ENCODE measurements at regions not wholly inside any gene's neighbourhood (a gene's known extent, or its start where the extent isn't known, plus 50 kb on each side); places are given as distances from the start of the nearest gene placed in this dataset.

DNA sequence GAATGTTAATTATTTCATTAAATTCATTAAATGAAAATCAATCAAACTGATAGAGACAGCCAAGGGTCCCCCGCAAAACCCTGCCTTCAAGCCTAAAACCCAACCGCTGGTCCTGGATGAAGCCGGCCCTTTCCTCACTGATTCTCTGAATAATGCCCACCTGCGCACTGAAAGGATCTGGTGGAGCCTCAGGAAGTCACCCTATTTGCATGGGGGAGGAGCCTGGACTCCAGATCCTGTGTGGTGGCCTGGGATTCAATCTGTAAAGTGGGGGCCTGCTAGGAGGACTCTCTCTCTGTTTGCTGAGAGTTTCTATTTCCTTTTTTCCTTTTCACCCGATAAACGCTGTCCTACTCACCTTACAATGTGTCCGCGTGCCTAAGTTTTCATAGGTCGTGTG lies 97.9 kb upstream of the ADAMTS3 start:
- H3K9me3 ChIP-seq (ENCODE audit: control insufficient read depth in 4 of 4, low read length in 3 of 4), result no peaks in the 10 kb centered on the region
- DNase-seq (ENCODE audit: low spot score), result no peak
- no peaks in the 10 kb centered on the region for H3K27me3 ChIP-seq (ENCODE audit: control insufficient read depth in 4 of 4, insufficient read depth in 4 of 4, low read length in 3 of 4)
- no peak overlapping the region for H3K27ac ChIP-seq (ENCODE audit: low read depth in 1 of 2, low read length in 2 of 2)
- 72% methylated on average over 9 of the region's 9 CpGs for WGBS
- no peaks in the 10 kb centered on the region for H3K4me1 ChIP-seq (ENCODE audit: control insufficient read depth in 4 of 4, insufficient read depth in 4 of 4, low read length in 3 of 4)
- TF ChIP-seq HNF4A (conservative IDR thresholded peaks at IDR 0.05) (no peak), YY1 (IDR thresholded peaks at IDR 0.05) (no peak), EGR1 (IDR thresholded peaks at IDR 0.05; ENCODE audit: low read depth in 2 of 2) (no peak), GABPA (IDR thresholded peaks at IDR 0.05 in 1 of 2, conservative IDR thresholded peaks at IDR 0.05 in 1 of 2) (no peak), FOXA1 (IDR thresholded peaks at IDR 0.05) (no peak), FOXA2 (IDR thresholded peaks at IDR 0.05) (no peak), HNF4G (IDR thresholded peaks at IDR 0.05) (no peak), RXRA (IDR thresholded peaks at IDR 0.05) (no peak), SP1 (IDR thresholded peaks at IDR 0.05) (no peak), JUND (IDR thresholded peaks at IDR 0.05) (no peak), RAD21 (IDR thresholded peaks at IDR 0.05) (no peak)
- TF ChIP-seq, protein P1, sequence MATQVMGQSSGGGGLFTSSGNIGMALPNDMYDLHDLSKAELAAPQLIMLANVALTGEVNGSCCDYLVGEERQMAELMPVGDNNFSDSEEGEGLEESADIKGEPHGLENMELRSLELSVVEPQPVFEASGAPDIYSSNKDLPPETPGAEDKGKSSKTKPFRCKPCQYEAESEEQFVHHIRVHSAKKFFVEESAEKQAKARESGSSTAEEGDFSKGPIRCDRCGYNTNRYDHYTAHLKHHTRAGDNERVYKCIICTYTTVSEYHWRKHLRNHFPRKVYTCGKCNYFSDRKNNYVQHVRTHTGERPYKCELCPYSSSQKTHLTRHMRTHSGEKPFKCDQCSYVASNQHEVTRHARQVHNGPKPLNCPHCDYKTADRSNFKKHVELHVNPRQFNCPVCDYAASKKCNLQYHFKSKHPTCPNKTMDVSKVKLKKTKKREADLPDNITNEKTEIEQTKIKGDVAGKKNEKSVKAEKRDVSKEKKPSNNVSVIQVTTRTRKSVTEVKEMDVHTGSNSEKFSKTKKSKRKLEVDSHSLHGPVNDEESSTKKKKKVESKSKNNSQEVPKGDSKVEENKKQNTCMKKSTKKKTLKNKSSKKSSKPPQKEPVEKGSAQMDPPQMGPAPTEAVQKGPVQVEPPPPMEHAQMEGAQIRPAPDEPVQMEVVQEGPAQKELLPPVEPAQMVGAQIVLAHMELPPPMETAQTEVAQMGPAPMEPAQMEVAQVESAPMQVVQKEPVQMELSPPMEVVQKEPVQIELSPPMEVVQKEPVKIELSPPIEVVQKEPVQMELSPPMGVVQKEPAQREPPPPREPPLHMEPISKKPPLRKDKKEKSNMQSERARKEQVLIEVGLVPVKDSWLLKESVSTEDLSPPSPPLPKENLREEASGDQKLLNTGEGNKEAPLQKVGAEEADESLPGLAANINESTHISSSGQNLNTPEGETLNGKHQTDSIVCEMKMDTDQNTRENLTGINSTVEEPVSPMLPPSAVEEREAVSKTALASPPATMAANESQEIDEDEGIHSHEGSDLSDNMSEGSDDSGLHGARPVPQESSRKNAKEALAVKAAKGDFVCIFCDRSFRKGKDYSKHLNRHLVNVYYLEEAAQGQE (IDR thresholded peaks at IDR 0.05), result no peak
- TF ChIP-seq, protein P2, sequence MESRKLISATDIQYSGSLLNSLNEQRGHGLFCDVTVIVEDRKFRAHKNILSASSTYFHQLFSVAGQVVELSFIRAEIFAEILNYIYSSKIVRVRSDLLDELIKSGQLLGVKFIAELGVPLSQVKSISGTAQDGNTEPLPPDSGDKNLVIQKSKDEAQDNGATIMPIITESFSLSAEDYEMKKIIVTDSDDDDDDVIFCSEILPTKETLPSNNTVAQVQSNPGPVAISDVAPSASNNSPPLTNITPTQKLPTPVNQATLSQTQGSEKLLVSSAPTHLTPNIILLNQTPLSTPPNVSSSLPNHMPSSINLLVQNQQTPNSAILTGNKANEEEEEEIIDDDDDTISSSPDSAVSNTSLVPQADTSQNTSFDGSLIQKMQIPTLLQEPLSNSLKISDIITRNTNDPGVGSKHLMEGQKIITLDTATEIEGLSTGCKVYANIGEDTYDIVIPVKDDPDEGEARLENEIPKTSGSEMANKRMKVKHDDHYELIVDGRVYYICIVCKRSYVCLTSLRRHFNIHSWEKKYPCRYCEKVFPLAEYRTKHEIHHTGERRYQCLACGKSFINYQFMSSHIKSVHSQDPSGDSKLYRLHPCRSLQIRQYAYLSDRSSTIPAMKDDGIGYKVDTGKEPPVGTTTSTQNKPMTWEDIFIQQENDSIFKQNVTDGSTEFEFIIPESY (IDR thresholded peaks at IDR 0.05), result no peak
- H3K4me3 ChIP-seq (ENCODE audit: low read depth in 1 of 3, low read length in 3 of 3), result no peak overlapping the region
- H3K36me3 ChIP-seq (ENCODE audit: control insufficient read depth in 4 of 4, insufficient read depth in 3 of 4, low read depth in 1 of 4, low read length in 3 of 4), result no peaks in the 10 kb centered on the region
- H3K9ac ChIP-seq (ENCODE audit: low read depth in 1 of 2, low read length in 2 of 2), result no peak overlapping the region

DNA sequence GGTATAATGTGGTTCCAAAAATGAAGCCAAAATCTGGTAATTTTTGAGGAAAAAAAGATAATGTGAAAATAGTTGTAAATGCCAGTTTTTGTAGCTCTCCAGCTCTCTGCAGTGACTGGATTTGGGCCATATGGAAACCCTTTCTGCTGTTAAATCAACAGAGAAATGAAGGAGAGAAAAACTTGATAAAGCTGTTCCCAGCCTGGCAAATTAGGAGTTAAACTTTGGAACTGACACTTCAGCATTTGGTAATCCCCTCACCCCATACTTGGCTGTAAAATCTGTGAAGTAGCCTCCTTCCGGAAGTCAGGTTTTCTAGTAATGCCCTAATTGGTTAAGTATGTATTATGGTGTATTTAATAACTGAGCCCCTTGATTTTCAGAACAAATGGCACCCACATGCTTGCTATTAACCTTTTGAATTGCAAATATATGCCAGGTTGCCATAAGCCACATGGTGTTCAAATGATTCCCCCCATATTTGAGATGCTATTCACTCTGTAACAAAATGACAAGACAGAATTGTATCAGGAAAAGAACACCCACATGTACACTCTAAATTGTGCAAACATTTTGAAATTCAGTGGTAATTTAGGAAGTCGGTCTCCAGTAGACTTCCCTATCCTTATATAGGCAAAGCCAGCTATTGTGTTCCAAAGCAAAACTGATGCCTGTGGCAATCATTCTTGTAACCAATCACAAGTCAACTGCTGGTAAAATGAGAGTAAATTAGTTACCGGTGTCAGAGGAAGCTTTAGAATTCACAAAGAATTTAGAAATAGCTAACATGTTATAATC lies 96.3 kb upstream of the ADAMTS3 start:
- DNase-seq (ENCODE audit: low spot score), result no peak
- Histone ChIP-seq H3K36me3 (ENCODE audit: control insufficient read depth in 4 of 4, insufficient read depth in 3 of 4, low read depth in 1 of 4, low read length in 3 of 4) (no peaks in the 10 kb centered on the region), H3K4me1 (ENCODE audit: control insufficient read depth in 4 of 4, insufficient read depth in 4 of 4, low read length in 3 of 4) (no peaks in the 10 kb centered on the region), H3K9ac (ENCODE audit: low read depth in 1 of 2, low read length in 2 of 2) (no peak overlapping the region), H3K27me3 (ENCODE audit: control insufficient read depth in 4 of 4, insufficient read depth in 4 of 4, low read length in 3 of 4) (no peaks in the 10 kb centered on the region), H3K27ac (ENCODE audit: low read depth in 1 of 2, low read length in 2 of 2) (no peak overlapping the region), H3K9me3 (ENCODE audit: control insufficient read depth in 4 of 4, low read length in 3 of 4) (no peaks in the 10 kb centered on the region), H3K4me3 (ENCODE audit: low read depth in 1 of 3, low read length in 3 of 3) (no peak overlapping the region)
- 70% methylated on average over 3 of the region's 3 CpGs for WGBS
- TF ChIP-seq FOXA2 (IDR thresholded peaks at IDR 0.05) (no peak), NR2F2 (IDR thresholded peaks at IDR 0.05) (no peak), EGR1 (IDR thresholded peaks at IDR 0.05; ENCODE audit: low read depth in 2 of 2) (no peak), HNF4G (IDR thresholded peaks at IDR 0.05) (no peak), FOXA1 (IDR thresholded peaks at IDR 0.05) (no peak)
- TF ChIP-seq, protein P2 (IDR thresholded peaks at IDR 0.05), result no peak
- TF ChIP-seq, protein P1 (IDR thresholded peaks at IDR 0.05), result no peak
- TF ChIP-seq, protein P3, sequence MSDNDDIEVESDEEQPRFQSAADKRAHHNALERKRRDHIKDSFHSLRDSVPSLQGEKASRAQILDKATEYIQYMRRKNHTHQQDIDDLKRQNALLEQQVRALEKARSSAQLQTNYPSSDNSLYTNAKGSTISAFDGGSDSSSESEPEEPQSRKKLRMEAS (IDR thresholded peaks at IDR 0.05), result no peak
- TF ChIP-seq, protein P4, sequence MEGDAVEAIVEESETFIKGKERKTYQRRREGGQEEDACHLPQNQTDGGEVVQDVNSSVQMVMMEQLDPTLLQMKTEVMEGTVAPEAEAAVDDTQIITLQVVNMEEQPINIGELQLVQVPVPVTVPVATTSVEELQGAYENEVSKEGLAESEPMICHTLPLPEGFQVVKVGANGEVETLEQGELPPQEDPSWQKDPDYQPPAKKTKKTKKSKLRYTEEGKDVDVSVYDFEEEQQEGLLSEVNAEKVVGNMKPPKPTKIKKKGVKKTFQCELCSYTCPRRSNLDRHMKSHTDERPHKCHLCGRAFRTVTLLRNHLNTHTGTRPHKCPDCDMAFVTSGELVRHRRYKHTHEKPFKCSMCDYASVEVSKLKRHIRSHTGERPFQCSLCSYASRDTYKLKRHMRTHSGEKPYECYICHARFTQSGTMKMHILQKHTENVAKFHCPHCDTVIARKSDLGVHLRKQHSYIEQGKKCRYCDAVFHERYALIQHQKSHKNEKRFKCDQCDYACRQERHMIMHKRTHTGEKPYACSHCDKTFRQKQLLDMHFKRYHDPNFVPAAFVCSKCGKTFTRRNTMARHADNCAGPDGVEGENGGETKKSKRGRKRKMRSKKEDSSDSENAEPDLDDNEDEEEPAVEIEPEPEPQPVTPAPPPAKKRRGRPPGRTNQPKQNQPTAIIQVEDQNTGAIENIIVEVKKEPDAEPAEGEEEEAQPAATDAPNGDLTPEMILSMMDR (IDR thresholded peaks at IDR 0.05; ENCODE audit: low read depth, low read length, missing input control), result no peak
